Activated CD8-positive, alpha-beta T cell treated with anti-CD3 and anti-CD28 coated beads for 36 hours (primary cell): ENCODE measurements at regions not wholly inside any gene's neighbourhood (a gene's known extent, or its start where the extent isn't known, plus 50 kb on each side); places are given as distances from the start of the nearest gene placed in this dataset.

Source experiments
- ATAC-seq: fragments of 200-7000 bp; cut with Tn5 transposase; one replicate; pipeline ENCODE4 v1.10.0; 2021; ENCODE audit warnings: mild to moderate bottlenecking, moderate library complexity
- CTCF ChIA-PET: fragments of 350-600 bp; sonication (Branson Sonifier 250); formaldehyde crosslinking; loops from one replicate; lab custom pipeline; 2021; ENCODE audit warnings: antibody characterized with exemption; lab: Charles Lee
- POLR2A ChIA-PET: fragments of 350-600 bp; sonication (Branson Sonifier 250); formaldehyde crosslinking; loops from one replicate; lab custom pipeline; 2021; ENCODE audit warnings: antibody characterized with exemption; lab: Charles Lee
- DNase-seq: peaks from one replicate; pipeline ENCODE4 v3.0.0-alpha.2; 2020
- H3K27ac Mint-ChIP-seq: one replicate; pipeline ENCODE4 v1.8.0; 2021; ENCODE audit warnings: mild to moderate bottlenecking, mixed read lengths
- H3K27me3 Mint-ChIP-seq: one replicate; pipeline ENCODE4 v1.8.0; 2021; ENCODE audit warnings: mixed read lengths
- H3K36me3 Mint-ChIP-seq: one replicate; pipeline ENCODE4 v1.8.0; 2021; ENCODE audit warnings: low read depth, mixed read lengths
- H3K4me1 Mint-ChIP-seq: one replicate; pipeline ENCODE4 v1.8.0; 2021; ENCODE audit warnings: low read depth, mixed read lengths
- H3K4me3 Mint-ChIP-seq: one replicate; pipeline ENCODE4 v1.8.0; 2021; ENCODE audit warnings: mild to moderate bottlenecking, moderate library complexity, mixed read lengths
- H3K9me3 Mint-ChIP-seq: one replicate; pipeline ENCODE4 v1.8.0; 2021; ENCODE audit warnings: mixed read lengths
- CTCF ChIP-seq: fragments of 200-600 bp; IDR thresholded peaks from one replicate; pipeline ENCODE4 v1.8.0; 2022; ENCODE audit warnings: antibody characterized with exemption, mild to moderate bottlenecking
- intact Hi-C: fragments of 100-400 bp; cut with micrococcal nuclease; formaldehyde crosslinking; loops from one replicate; pipeline ENCODE4 v1.10.0; 2022

GRCh38 chr14:22011253-22011642 is 337.6 kb upstream of the OR4E1 start:
- Mint-ChIP-seq H3K9me3 (no peaks in the 10 kb centered on the region), H3K27ac (no peak overlapping the region), H3K4me1 (peaks cover 18% of the 10 kb centered on the region), H3K36me3 (peaks cover 11% of the 10 kb centered on the region), H3K4me3 (no peak overlapping the region), H3K27me3 (no peaks in the 10 kb centered on the region)
- ChIA-PET CTCF (interaction anchor here (1.1 to 1.9 kb wide), 2 partner anchors 21 to 33 kb away, joined by 5 to 7 read pairs; no protein-coding TSS in a partner anchor), POLR2A (no interaction called here)
- ATAC-seq (no peak), DNase-seq (no peak)
- intact Hi-C loops = no loop called here
- no peak for TF ChIP-seq CTCF

GRCh38 chr14:22010545-22011252 is 337.1 kb upstream of the OR4E1 start:
- no peak for TF ChIP-seq CTCF
- peaks cover 11% of the 10 kb centered on the region for H3K36me3 Mint-ChIP-seq
- peaks cover 18% of the 10 kb centered on the region for H3K4me1 Mint-ChIP-seq
- no peak overlapping the region for H3K27ac Mint-ChIP-seq
- no peak for ATAC-seq
- H3K4me3 Mint-ChIP-seq = no peak overlapping the region
- intact Hi-C loops = no loop called here
- POLR2A ChIA-PET = no interaction called here
- no peak for DNase-seq
- no peaks in the 10 kb centered on the region for H3K9me3 Mint-ChIP-seq
- no peaks in the 10 kb centered on the region for H3K27me3 Mint-ChIP-seq
- CTCF ChIA-PET = interaction anchor here (1.1 to 1.9 kb wide), 4 partner anchors 20 to 97 kb away, joined by 3 to 7 read pairs (median 5); no protein-coding TSS in a partner anchor

- H3K27me3 Mint-ChIP-seq = no peaks in the 10 kb centered on the region
- peaks cover 16% of the 10 kb centered on the region for H3K36me3 Mint-ChIP-seq
- no peak for TF ChIP-seq CTCF
- peak overlapping the region; percentile 27 for H3K4me3 Mint-ChIP-seq
- H3K27ac Mint-ChIP-seq = peak overlapping the region; percentile 68
- ATAC-seq (no peak), DNase-seq (no peak)
- ChIA-PET CTCF (interaction anchor here (1.0 to 1.3 kb wide), 3 partner anchors 19 to 30 kb away, joined by 3 to 5 read pairs (median 3); no protein-coding TSS in a partner anchor), POLR2A (no interaction called here)
- no peaks in the 10 kb centered on the region for H3K9me3 Mint-ChIP-seq
- H3K4me1 Mint-ChIP-seq = peaks cover 18% of the 10 kb centered on the region
- intact Hi-C loops = no loop called here
These were observed 335.1 kb upstream of the OR4E1 start for GRCh38 chr14:22008766-22009165.

GRCh38 chr14:22007784-22008412 is 334.3 kb upstream of the OR4E1 start:
- H3K9me3 Mint-ChIP-seq = no peaks in the 10 kb centered on the region
- peak overlapping the region; percentile 67 for H3K4me3 Mint-ChIP-seq
- peak; percentile 28 for DNase-seq
- peaks cover 15% of the 10 kb centered on the region for H3K4me1 Mint-ChIP-seq
- H3K27me3 Mint-ChIP-seq = no peaks in the 10 kb centered on the region
- CTCF ChIA-PET = interaction anchor here (1.0 to 1.2 kb wide), 3 partner anchors 11 to 30 kb away, joined by 3 to 5 read pairs (median 3); no protein-coding TSS in a partner anchor
- H3K36me3 Mint-ChIP-seq = peaks cover 16% of the 10 kb centered on the region
- intact Hi-C loops = no loop called here
- ATAC-seq = peak; percentile 10
- POLR2A ChIA-PET = interaction anchor here (1.3 kb wide), 1 partner anchor 506 kb away, joined by 3 read pairs; no protein-coding TSS in a partner anchor
- H3K27ac Mint-ChIP-seq = peak overlapping the region; percentile 90
- no peak for TF ChIP-seq CTCF

GRCh38 chr14:22007363-22007762 is 333.7 kb upstream of the OR4E1 start:
- ChIA-PET POLR2A (interaction anchor here (0.6 to 1.3 kb wide), 3 partner anchors 507 to 541 kb away, joined by 3 to 4 read pairs (median 4); no protein-coding TSS in a partner anchor), CTCF (interaction anchor here (0.6 to 1.2 kb wide), 2 partner anchors 8 to 12 kb away, joined by 3 read pairs; no protein-coding TSS in a partner anchor)
- TF ChIP-seq CTCF = no peak
- Mint-ChIP-seq H3K4me3 (peak overlapping the region; percentile 67), H3K27ac (peak overlapping the region; percentile 90), H3K9me3 (no peaks in the 10 kb centered on the region), H3K4me1 (peaks cover 12% of the 10 kb centered on the region), H3K36me3 (peaks cover 16% of the 10 kb centered on the region), H3K27me3 (no peaks in the 10 kb centered on the region)
- intact Hi-C loops = no loop called here
- DNase-seq = peak; percentile 27
- peak; percentile 52 for ATAC-seq
